ENCODE measurements at regions not wholly inside any gene's neighbourhood (a gene's known extent, or its start where the extent isn't known, plus 50 kb on each side); places are given as distances from the start of the nearest gene placed in this dataset.
"Not testable (repeated sequence)": the region's sequence is repeated elsewhere in the genome, so short reads cannot be mapped to it uniquely, and the experiment has no call there.

- ATAC-seq: no peak
Measured at GRCh38 chr18:43341014-43341413, 63.7 kb upstream of the SYT4 start.

GRCh38 chr18:43350176-43350575 lies 72.9 kb upstream of the SYT4 start:
- no peak for ATAC-seq

- ATAC-seq: no peak
Measured at GRCh38 chr18:43364535-43364934, 87.2 kb upstream of the SYT4 start.

GRCh38 chr18:43367895-43368294 lies 90.6 kb upstream of the SYT4 start:
- peak in 1 of 2 donors; percentile 64 for ATAC-seq

GRCh38 chr18:43369311-43369710 lies 92.0 kb upstream of the SYT4 start:
- not testable (repeated sequence) for ATAC-seq

DNA sequence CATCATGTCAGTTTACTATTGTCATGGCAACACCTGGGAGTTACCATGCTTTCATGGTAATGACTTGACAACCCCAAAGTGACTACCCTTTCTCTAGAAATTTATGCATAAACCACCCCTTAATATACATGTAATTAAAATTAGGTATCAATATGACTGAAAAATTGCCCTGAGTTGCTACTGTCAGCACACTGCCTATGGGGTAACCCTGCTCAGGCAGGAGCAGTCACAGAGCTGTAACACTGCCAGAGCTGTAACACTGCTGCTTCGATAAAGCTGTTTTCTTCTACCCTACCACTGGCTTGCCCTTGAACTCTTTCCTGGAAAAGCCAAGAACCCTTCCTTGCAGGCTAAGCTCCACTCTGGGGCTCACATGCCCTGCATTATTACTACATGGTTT lies 95.5 kb upstream of the SYT4 start:
- peak in 1 of 2 donors; percentile 64 for ATAC-seq

GRCh38 chr18:43380104-43380672 lies 102.9 kb upstream of the SYT4 start:
- no peak for ATAC-seq

GRCh38 chr18:43382641-43383403 lies 105.5 kb upstream of the SYT4 start:
- ATAC-seq: no peak

DNA sequence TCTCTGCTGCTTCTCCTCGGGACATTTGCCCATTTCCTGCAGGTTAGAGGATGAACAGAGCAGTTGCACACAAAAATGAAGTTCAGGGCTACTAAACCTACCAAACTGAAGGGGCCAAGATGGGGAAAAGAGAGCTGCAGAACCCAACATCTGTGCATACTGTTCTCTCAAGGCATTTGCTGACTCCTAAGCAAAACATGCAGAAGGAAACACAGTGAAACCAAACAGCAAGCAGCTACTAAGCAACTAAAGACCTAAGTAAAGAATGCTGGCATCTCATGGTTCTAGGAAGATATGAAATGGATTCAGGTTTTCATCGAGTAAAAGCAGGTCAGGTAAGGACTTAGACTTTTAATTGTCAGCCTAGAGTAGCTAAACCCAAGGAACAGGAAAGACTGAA lies 111.9 kb upstream of the SYT4 start:
- no peak for ATAC-seq

- no peak for ATAC-seq
Measured at GRCh38 chr18:43392168-43392567, 114.9 kb upstream of the SYT4 start.

GRCh38 chr18:43393174-43393573 lies 115.9 kb upstream of the SYT4 start:
- ATAC-seq: no peak

GRCh38 chr18:43396266-43396665 lies 119.0 kb upstream of the SYT4 start:
- no peak for ATAC-seq

DNA sequence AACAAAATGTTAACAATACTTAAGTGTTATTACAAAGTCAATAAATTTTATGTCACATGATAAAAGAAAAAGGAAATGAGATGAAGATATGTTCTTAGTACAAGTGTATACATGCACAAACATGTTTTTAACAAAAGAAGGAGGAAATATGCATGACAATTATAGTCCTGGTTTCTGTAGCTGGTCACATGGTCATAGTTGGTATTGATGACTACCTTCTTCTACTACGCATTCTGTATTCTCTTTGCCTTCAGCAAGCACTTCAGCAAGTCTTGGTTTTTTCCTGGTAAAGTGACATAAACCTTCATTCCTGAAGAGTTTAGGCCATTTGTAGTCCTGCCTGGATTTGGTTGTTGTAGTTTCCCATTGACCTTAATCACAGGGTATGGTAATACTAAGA lies 121.3 kb upstream of the SYT4 start:
- no peak for ATAC-seq

DNA sequence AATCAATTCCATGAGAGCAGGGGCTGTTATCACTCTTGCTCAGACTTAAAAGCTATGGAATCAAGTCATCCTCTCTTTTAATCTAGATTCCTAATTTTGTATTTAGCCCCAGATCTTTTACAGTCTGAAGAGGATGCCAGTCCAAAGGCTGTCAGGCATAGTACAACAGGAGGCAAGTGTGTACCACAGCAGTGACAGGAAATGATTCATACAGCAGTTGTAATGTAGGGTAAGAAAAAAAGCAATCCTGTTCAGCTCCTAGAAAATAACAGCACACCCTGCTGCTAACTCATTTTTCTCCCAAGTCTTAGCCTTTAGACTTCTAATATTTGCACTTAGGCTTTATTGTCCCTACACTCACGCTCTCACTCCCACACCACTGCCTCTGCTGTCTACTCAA lies 127.8 kb upstream of the SYT4 start:
- peak in 1 of 2 donors; percentile 20 for ATAC-seq

GRCh38 chr18:43414006-43414405 lies 136.7 kb upstream of the SYT4 start:
- ATAC-seq: no peak

DNA sequence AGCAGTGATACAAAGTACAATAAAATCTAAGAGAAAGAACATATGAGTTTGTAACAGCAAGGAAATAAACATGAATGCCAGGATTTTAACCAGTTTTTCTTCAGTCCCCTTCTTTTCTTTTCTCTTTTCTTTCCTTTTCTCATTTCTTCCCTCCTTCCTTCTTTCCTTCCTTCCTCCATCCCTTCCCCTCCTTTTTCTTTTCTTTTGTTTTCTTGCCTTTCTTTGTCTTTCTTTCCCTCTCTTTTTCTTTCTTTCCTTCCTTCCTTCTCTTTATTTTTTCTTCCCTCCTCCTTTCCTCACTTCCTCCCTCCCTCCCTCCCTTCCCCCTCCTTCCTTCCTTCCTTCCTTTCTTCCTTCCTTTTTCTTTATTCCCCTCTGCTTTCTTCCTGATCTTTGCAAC lies 142.8 kb upstream of the SYT4 start:
- ATAC-seq: no peak

GRCh38 chr18:43420950-43421349 lies 143.7 kb upstream of the SYT4 start:
- ATAC-seq: no peak

- no peak for ATAC-seq
Measured at GRCh38 chr18:43422518-43422917, 145.2 kb upstream of the SYT4 start.

DNA sequence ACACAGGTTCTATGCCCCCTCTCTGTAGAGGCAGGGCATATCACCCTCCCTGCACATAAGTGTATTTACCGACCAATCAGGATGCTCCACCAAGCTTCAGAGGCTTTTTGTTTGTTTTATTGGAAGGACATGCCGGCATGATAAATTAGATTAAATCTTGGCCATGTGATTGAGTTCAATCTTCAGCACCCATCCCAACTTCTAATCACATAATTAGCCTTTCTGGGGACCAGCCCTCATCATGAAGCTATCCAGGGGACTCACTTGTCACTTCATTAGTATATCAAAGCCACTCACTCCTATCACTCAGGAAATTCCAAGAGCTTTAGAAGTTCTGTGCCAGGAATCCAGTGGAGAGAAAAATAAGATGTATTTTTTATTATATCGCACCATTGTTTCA lies 158.6 kb upstream of the SYT4 start:
- ATAC-seq: no peak

DNA sequence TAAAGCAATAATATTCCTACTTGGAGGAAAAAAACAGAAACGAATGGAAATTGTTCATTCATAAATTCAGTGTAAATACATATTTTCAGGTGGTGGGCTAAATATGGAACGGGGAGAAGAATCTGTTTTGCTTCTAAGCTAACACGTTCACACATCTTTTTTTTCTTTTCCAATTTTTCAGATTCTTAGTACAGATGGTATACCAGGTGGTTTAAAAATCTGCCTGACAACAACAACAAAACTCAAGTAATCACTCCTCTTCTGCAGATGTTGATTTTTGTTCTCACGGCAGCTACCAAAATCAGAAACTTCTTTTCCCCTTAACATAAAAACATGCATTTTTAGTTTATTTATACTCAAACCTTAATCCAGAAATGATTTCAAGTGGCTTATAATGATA lies 164.8 kb upstream of the SYT4 start:
- no peak for ATAC-seq

GRCh38 chr18:43442571-43442970 lies 165.3 kb upstream of the SYT4 start:
- ATAC-seq: no peak

DNA sequence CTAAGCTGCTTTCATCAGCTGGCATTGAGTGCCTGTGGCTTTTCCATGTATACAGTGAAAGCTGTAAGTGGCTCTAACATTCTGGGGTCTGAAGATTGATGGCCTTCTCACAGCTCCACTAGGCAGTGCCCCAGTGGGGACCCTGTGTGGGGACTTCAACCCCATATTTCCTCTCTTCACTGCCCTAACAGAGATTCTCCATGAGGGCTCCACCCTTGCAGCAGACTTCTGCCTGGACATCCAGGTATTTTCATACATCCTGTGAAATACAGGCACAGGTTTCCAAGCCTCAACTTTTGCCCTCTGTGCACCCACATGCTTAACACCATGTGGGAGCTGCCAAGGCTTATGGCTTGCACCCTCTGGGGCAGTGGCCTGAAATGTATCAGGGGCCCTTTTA lies 188.2 kb upstream of the SYT4 start:
- ATAC-seq: no peak

GRCh38 chr18:43471873-43472272 lies 194.6 kb upstream of the SYT4 start:
- no peak for ATAC-seq

GRCh38 chr18:43481069-43481468 lies 203.8 kb upstream of the SYT4 start:
- no peak for ATAC-seq

DNA sequence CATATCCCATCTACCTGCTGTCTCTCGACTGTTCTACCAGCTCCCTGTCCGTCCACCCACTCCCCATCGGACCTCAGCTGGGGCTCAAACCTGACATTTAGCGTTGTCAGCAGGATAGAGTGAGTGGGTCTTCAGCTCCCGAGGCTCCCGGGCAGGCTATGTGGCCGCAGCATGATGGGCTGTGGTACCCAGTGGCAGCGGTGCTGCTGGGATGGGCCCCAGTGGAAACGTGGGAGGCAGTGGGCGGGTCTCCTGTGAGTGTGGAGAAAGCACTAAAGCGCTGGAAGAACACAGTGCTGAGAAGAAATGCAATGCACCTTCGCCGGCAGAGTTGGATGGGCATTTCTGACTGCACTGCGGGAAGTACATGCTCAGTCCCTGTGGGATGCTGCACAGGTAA lies 204.8 kb upstream of the SYT4 start:
- ATAC-seq: no peak
